Esophagus (tissue), 2 donors: ENCODE measurements at regions not wholly inside any gene's neighbourhood (a gene's known extent, or its start where the extent isn't known, plus 50 kb on each side); places are given as distances from the start of the nearest gene placed in this dataset.

Experiments
- H3K27ac ChIP-seq, 2 donors: one replicate each; pipeline ENCODE4 v1.5.1; 2013; ENCODE audit warnings: low read depth in 2 of 2, mild to moderate bottlenecking in 2 of 2, inconsistent platforms in 1 of 2, low read length in 1 of 2, moderate library complexity in 1 of 2
- H3K27me3 ChIP-seq, 2 donors: one replicate each; pipeline ENCODE4 v1.6.1; 2013; ENCODE audit warnings: low read length in 2 of 2, control low read depth in 1 of 2, mild to moderate bottlenecking in 1 of 2; ENCODE audit not compliant: insufficient read depth in 2 of 2, control insufficient read depth in 1 of 2
- H3K36me3 ChIP-seq, 2 donors: one replicate each; pipeline ENCODE4 v1.6.1; 2013; ENCODE audit warnings: low read length in 1 of 2; ENCODE audit not compliant: control insufficient read depth in 2 of 2, insufficient read depth in 2 of 2
- H3K4me1 ChIP-seq, 2 donors: one replicate each; pipeline ENCODE4 v1.6.1; 2013; ENCODE audit warnings: low read length in 1 of 2; ENCODE audit not compliant: control insufficient read depth in 2 of 2, insufficient read depth in 2 of 2
- H3K4me3 ChIP-seq, 2 donors: one replicate each; pipeline ENCODE4 v1.5.1; 2013; ENCODE audit warnings: low read length in 2 of 2, mild to moderate bottlenecking in 2 of 2, low read depth in 1 of 2, moderate library complexity in 1 of 2
- H3K9me3 ChIP-seq, 2 donors: one replicate each; pipeline ENCODE4 v1.6.1; 2013; ENCODE audit warnings: mild to moderate bottlenecking in 2 of 2, low read depth in 1 of 2, low read length in 1 of 2, moderate library complexity in 1 of 2; ENCODE audit not compliant: control insufficient read depth in 2 of 2, insufficient read depth in 1 of 2
- WGBS, 2 donors: extraction: QIAGEN DNeasy Blood & Tissue Kit; methylation state at CpG; one replicate each; pipeline ENCODE4 v1.1.7; 2013; 5-methylcytosine and 5-hydroxymethylcytosine counted together
- donor health status: healthy with polysubstance abuse.
- donor health status: Bipolar disorder and iron deficiency.

DNA sequence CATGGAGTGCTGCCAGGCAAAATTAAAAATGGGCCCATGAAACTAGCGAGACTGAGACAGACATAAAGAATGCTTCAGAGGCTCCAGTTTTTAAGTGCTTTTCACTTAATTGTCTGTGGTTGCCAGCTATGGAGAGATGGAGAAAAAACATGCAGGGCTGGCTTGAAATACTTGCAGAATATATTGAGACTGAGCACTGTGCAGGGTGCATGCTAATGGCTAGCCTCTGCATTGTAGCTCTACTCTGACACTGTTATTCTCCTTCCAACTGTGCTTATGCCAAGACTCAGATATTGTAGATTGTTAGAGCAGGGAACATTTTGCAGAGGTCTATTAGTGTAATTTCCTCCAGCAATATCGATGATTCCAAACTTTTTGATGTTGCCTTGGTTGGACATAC lies 735.0 kb downstream of the PDCD6IP start:
- WGBS, 2 donors = 58 to 62% methylated on average over 2 of the region's 2 CpGs
- Histone ChIP-seq H3K4me1 (no peaks in the 10 kb centered on the region), H3K9me3 (no peaks in the 10 kb centered on the region), H3K27me3 (no peaks in the 10 kb centered on the region), H3K36me3 (no peaks in the 10 kb centered on the region), H3K27ac (no peak overlapping the region), H3K4me3 (no peak overlapping the region)

GRCh38 chr3:34534013-34534412 lies 735.6 kb downstream of the PDCD6IP start:
- H3K27ac ChIP-seq = no peak overlapping the region
- 72 to 77% methylated on average over 1 of the region's 1 CpG for WGBS, 2 donors

GRCh38 chr3:34544136-34544535 lies 745.7 kb downstream of the PDCD6IP start:
- Histone ChIP-seq H3K9me3 (no peaks in the 10 kb centered on the region), H3K27ac (no peak overlapping the region), H3K4me3 (no peak overlapping the region), H3K36me3 (no peaks in the 10 kb centered on the region), H3K27me3 (no peaks in the 10 kb centered on the region), H3K4me1 (no peaks in the 10 kb centered on the region)
- 76 to 78% methylated on average over 4 of the region's 4 CpGs for WGBS, 2 donors

More at GRCh38 chr3:34534013-34534412, 735.6 kb downstream of the PDCD6IP start:
- H3K4me1 ChIP-seq = no peaks in the 10 kb centered on the region
- H3K36me3 ChIP-seq = no peaks in the 10 kb centered on the region
- H3K4me3 ChIP-seq = no peak overlapping the region
- H3K27me3 ChIP-seq = no peaks in the 10 kb centered on the region
- H3K9me3 ChIP-seq = no peaks in the 10 kb centered on the region

- Histone ChIP-seq H3K27ac (no peak overlapping the region), H3K36me3 (no peaks in the 10 kb centered on the region), H3K4me3 (no peak overlapping the region), H3K27me3 (no peaks in the 10 kb centered on the region), H3K9me3 (no peaks in the 10 kb centered on the region), H3K4me1 (no peaks in the 10 kb centered on the region)
- 60 to 66% methylated on average over 2 of the region's 2 CpGs for WGBS, 2 donors
Observed at GRCh38 chr3:34547297-34547920, 749.0 kb downstream of the PDCD6IP start.

DNA sequence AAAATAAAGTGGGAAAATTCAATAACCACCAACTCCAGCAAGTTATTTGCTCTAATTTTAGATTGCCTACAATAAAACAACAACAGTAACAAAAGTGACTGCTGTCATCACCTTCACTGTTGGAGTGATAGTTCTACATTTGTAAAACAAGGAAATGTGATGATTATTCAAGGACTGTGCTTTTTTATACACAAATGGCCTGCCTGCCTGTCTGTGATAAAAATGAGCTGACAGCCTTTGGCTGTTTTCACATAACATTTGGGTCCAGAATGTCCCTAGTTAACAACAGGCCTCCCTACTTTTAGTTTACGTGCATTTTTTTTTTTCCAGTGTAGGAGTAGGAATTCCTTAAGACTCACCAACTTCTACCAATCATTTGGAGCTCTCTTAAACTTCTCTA lies 768.8 kb downstream of the PDCD6IP start:
- no peaks in the 10 kb centered on the region for H3K4me1 ChIP-seq
- H3K9me3 ChIP-seq = no peaks in the 10 kb centered on the region
- no peak overlapping the region for H3K27ac ChIP-seq
- H3K27me3 ChIP-seq = no peaks in the 10 kb centered on the region
- WGBS, 2 donors = 74 to 87% methylated on average over 1 of the region's 1 CpG
- no peaks in the 10 kb centered on the region for H3K36me3 ChIP-seq
- no peak overlapping the region for H3K4me3 ChIP-seq

GRCh38 chr3:34568766-34569165 lies 770.3 kb downstream of the PDCD6IP start:
- H3K9me3 ChIP-seq = no peaks in the 10 kb centered on the region
- no peaks in the 10 kb centered on the region for H3K27me3 ChIP-seq
- no peak overlapping the region for H3K4me3 ChIP-seq
- no peak overlapping the region for H3K27ac ChIP-seq
- no peaks in the 10 kb centered on the region for H3K4me1 ChIP-seq
- no peaks in the 10 kb centered on the region for H3K36me3 ChIP-seq
- 60 to 61% methylated on average over 4 of the region's 4 CpGs for WGBS, 2 donors

DNA sequence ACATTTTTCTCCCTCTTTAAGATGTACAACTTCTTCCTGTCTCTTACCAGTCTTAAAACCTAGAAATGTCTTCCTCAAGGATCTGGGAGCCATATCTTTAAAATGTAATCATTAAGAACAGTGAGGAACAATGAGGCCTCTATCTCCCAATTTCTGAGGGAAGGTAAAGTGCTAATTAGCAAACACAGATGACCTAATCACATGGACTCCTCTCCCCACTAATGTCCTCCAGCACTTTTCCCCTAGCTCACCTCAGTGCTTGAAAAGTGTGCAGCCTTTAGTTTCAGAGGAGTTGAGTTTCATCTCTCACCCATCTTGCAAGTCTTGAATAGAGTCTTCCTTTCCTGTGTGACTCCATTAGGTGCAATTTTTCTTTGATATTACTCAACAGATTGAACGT lies 771.0 kb downstream of the PDCD6IP start:
- 47 to 69% methylated on average over 1 of the region's 1 CpG for WGBS, 2 donors
- Histone ChIP-seq H3K4me1 (no peaks in the 10 kb centered on the region), H3K9me3 (no peaks in the 10 kb centered on the region), H3K27ac (no peak overlapping the region), H3K36me3 (no peaks in the 10 kb centered on the region), H3K4me3 (no peak overlapping the region), H3K27me3 (no peaks in the 10 kb centered on the region)

DNA sequence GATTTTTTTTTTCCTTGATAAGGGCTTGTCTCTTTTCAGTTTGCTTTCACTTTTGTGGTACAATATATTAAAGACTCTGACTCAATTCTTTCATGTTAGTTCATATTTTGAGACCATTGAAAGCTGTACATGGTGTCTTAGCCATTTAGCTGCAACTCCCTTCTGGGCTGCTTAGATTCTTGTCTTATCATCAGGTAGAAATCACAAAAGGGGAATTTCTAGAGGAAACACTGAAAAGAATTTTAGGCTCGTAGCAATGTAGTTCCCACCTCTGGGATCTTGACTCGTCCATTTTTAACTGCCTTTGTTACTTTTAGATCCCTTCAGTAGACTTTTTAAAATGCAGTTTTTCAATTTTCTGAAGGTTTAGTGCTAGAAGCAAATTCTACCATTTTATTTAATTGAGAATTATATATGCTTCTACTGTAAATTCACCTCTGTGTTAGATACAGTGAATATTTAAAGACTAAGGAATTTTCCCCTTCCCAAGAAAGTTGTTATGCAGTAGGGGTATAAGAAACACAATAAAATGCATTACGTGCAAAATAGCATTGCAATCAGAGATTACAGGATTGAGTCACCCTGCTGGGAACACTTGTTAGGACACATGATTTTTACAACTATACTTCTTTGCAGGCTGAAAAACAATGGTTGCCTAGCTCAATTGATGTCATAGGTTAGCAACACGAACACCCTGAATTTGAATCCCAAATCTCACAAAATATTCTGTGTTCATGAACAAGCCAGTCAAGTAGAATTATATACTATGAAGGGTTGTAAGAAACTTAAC lies 772.7 kb downstream of the PDCD6IP start:
- Histone ChIP-seq H3K27ac (no peak overlapping the region), H3K4me3 (no peak overlapping the region), H3K4me1 (no peaks in the 10 kb centered on the region), H3K9me3 (no peaks in the 10 kb centered on the region), H3K36me3 (no peaks in the 10 kb centered on the region), H3K27me3 (no peaks in the 10 kb centered on the region)
- 55 to 62% methylated on average over 4 of the region's 4 CpGs for WGBS, 2 donors

GRCh38 chr3:34571714-34572113 lies 773.3 kb downstream of the PDCD6IP start:
- Histone ChIP-seq H3K27me3 (no peaks in the 10 kb centered on the region), H3K27ac (no peak overlapping the region), H3K36me3 (no peaks in the 10 kb centered on the region), H3K4me1 (no peaks in the 10 kb centered on the region), H3K4me3 (no peak overlapping the region), H3K9me3 (no peaks in the 10 kb centered on the region)
- 90 to 98% methylated on average over 1 of the region's 1 CpG for whole genome bisulfite sequencing, 2 donors

DNA sequence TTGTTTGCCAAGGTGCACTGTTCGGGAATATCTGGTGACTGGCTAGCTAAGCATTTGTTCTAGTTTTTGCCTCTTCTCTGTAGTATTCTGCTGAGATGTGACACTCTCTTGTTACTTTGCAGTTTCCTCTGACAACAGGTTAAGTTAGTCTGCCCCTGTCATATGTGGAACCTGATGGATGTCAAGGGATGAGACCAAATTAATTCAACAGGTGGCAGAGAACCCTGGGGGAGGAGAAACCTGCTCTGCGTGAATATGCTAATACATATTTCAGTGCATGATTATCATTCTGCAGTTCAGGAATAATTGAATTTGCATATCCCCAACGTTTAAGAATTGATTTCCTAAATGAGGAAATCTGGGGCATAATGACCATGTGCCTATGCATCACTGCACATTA lies 777.3 kb downstream of the PDCD6IP start:
- 64 to 70% methylated on average over 3 of the region's 3 CpGs for WGBS, 2 donors
- no peaks in the 10 kb centered on the region for H3K9me3 ChIP-seq
- no peaks in the 10 kb centered on the region for H3K27me3 ChIP-seq
- H3K27ac ChIP-seq = no peak overlapping the region
- H3K36me3 ChIP-seq = no peaks in the 10 kb centered on the region
- H3K4me3 ChIP-seq = no peak overlapping the region
- no peaks in the 10 kb centered on the region for H3K4me1 ChIP-seq
